ENCODE measurements at regions not wholly inside any gene's neighbourhood (a gene's known extent, or its start where the extent isn't known, plus 50 kb on each side); places are given as distances from the start of the nearest gene placed in this dataset.

GRCh38 chr2:22536133-22536532 lies 848.8 kb upstream of the KLHL29 start:
- no peak for TF ChIP-seq POLR2A (IDR thresholded peaks at IDR 0.05; ENCODE audit: low read depth, low read length)
- no peak for TF ChIP-seq TAF1 (IDR thresholded peaks at IDR 0.05; ENCODE audit: low read depth, low read length)
